HEK293T (cell line): ENCODE measurements at regions not wholly inside any gene's neighbourhood (a gene's known extent, or its start where the extent isn't known, plus 50 kb on each side); places are given as distances from the start of the nearest gene placed in this dataset.

ENCODE experiments used
- BHLHE40 ChIP-seq: fragments of 450-650 bp; IDR thresholded peaks from 2 replicates; pipeline ENCODE4 v1.6.1; 2016; ENCODE audit warnings: mild to moderate bottlenecking, moderate library complexity, borderline replicate concordance
- FOXM1 ChIP-seq: fragments of 450-650 bp; IDR thresholded peaks from 2 replicates; pipeline ENCODE4 v1.6.1; 2017; ENCODE audit warnings: mild to moderate bottlenecking, borderline replicate concordance
- SUZ12 ChIP-seq: fragments of 450-650 bp; IDR thresholded peaks from 2 replicates; pipeline ENCODE4 v1.6.1; 2016; ENCODE audit warnings: mild to moderate bottlenecking
- TARDBP ChIP-seq: fragments of 450-650 bp; IDR thresholded peaks from 2 replicates; pipeline ENCODE4 v1.6.1; 2016
- ZNF384 ChIP-seq: fragments of 450-650 bp; IDR thresholded peaks from 2 replicates; pipeline ENCODE4 v1.6.1; 2016

GRCh38 chr13:108121406-108121805, 93.9 kb downstream of the LIG4 start:
- no peak for TF ChIP-seq SUZ12
- no peak for TF ChIP-seq TARDBP
- TF ChIP-seq ZNF384 = no peak
- TF ChIP-seq FOXM1 = no peak
- TF ChIP-seq BHLHE40 = no peak
